ENCODE measurements at regions not wholly inside any gene's neighbourhood (a gene's known extent, or its start where the extent isn't known, plus 50 kb on each side); places are given as distances from the start of the nearest gene placed in this dataset.

- no peak for TF ChIP-seq KDM1A (IDR thresholded peaks at IDR 0.05; ENCODE audit: low read depth)
- TF ChIP-seq, protein P1, sequence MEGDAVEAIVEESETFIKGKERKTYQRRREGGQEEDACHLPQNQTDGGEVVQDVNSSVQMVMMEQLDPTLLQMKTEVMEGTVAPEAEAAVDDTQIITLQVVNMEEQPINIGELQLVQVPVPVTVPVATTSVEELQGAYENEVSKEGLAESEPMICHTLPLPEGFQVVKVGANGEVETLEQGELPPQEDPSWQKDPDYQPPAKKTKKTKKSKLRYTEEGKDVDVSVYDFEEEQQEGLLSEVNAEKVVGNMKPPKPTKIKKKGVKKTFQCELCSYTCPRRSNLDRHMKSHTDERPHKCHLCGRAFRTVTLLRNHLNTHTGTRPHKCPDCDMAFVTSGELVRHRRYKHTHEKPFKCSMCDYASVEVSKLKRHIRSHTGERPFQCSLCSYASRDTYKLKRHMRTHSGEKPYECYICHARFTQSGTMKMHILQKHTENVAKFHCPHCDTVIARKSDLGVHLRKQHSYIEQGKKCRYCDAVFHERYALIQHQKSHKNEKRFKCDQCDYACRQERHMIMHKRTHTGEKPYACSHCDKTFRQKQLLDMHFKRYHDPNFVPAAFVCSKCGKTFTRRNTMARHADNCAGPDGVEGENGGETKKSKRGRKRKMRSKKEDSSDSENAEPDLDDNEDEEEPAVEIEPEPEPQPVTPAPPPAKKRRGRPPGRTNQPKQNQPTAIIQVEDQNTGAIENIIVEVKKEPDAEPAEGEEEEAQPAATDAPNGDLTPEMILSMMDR (IDR thresholded peaks at IDR 0.05): no peak
- no peak for TF ChIP-seq ZSCAN20 (CRISPR knock-in tag; IDR thresholded peaks at IDR 0.05)
- TF ChIP-seq, protein P2, sequence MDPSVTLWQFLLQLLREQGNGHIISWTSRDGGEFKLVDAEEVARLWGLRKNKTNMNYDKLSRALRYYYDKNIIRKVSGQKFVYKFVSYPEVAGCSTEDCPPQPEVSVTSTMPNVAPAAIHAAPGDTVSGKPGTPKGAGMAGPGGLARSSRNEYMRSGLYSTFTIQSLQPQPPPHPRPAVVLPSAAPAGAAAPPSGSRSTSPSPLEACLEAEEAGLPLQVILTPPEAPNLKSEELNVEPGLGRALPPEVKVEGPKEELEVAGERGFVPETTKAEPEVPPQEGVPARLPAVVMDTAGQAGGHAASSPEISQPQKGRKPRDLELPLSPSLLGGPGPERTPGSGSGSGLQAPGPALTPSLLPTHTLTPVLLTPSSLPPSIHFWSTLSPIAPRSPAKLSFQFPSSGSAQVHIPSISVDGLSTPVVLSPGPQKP (IDR thresholded peaks at IDR 0.05; ENCODE audit: low read depth, low read length): no peak
- TF ChIP-seq NFE2L2 (conservative IDR thresholded peaks at IDR 0.05; ENCODE audit: low read length): no peak
- TF ChIP-seq CBX8 (IDR thresholded peaks at IDR 0.05): no peak
- no peak for TF ChIP-seq JUNB (IDR thresholded peaks at IDR 0.05)
- no peak for TF ChIP-seq POLR2A (IDR thresholded peaks at IDR 0.05; ENCODE audit: low read length)
- TF ChIP-seq SREBF2 (IDR thresholded peaks at IDR 0.05): no peak
- TF ChIP-seq FOSB (CRISPR knock-in tag; IDR thresholded peaks at IDR 0.05): no peak
These were observed 259.9 kb downstream of the GLRX3 start for GRCh38 chr10:130396044-130396443.

All from A549 (cell line).